ENCODE measurements at regions not wholly inside any gene's neighbourhood (a gene's known extent, or its start where the extent isn't known, plus 50 kb on each side); places are given as distances from the start of the nearest gene placed in this dataset.
"Not testable (repeated sequence)": the region's sequence is repeated elsewhere in the genome, so short reads cannot be mapped to it uniquely, and the experiment has no call there.

DNA sequence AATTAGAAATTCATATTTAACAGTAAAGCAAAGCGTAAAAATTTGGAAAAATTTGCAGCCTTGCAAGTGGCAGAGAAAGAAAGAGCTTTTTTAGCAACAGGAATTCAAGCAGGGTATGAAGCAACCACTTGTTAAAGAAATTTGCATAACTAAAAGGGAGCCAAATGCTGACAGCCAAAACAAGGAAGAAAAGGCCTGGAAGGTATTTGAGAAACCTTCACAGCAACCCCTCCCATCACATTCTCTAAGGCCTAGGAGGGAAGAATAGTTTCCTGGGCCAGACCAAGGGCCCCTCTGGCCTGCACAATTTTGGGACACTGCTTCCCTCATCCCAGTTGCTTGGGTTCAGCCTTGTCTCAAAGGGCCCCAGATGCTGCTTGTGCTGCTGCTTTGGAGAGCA is 672.4 kb upstream of the TMPRSS15 start:
- no peaks in the 10 kb centered on the region for H3K36me3 ChIP-seq (ENCODE audit: insufficient read depth, low read length)
- no peaks in the 10 kb centered on the region for H3K4me1 ChIP-seq (ENCODE audit: control insufficient read depth, insufficient read depth, low read length)
- no peaks in the 10 kb centered on the region for H3K27me3 ChIP-seq (ENCODE audit: control insufficient read depth, insufficient read depth, low read length)
- H3K9ac ChIP-seq (ENCODE audit: low read depth, low read length) = no peak overlapping the region
- no peak overlapping the region for H3K4me2 ChIP-seq (ENCODE audit: low read length)
- H3K4me3 ChIP-seq (ENCODE audit: low read length) = no peak overlapping the region
- H3K9me3 ChIP-seq (replicated peaks; ENCODE audit: low read length) = peaks cover 13% of the 10 kb centered on the region

DNA sequence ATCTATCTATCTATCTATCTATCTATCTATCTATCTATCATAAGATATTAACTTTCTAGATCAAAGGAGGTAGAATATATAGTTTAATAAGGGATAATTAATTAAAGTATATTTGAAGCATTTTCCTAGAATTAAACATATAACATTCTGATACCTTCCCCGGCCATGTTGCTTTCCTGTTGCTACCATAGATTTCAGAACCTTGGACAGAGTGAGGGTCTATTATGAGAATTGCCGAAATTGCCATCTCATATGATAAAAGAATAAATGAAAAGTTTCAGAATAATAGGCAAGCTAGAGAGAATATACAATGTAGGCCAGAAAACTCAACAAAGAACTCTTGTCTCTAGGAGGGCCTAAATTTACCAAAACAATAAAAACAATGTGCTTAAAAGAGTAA is 706.1 kb upstream of the TMPRSS15 start:
- Histone ChIP-seq H3K4me1 (ENCODE audit: control insufficient read depth, insufficient read depth, low read length) (no peaks in the 10 kb centered on the region), H3K9me3 (replicated peaks; ENCODE audit: low read length) (peaks cover 7% of the 10 kb centered on the region), H3K9ac (ENCODE audit: low read depth, low read length) (no peak overlapping the region), H3K4me2 (ENCODE audit: low read length) (no peak overlapping the region), H3K27me3 (ENCODE audit: control insufficient read depth, insufficient read depth, low read length) (no peaks in the 10 kb centered on the region), H3K4me3 (ENCODE audit: low read length) (no peak overlapping the region), H3K36me3 (ENCODE audit: insufficient read depth, low read length) (no peaks in the 10 kb centered on the region)

DNA sequence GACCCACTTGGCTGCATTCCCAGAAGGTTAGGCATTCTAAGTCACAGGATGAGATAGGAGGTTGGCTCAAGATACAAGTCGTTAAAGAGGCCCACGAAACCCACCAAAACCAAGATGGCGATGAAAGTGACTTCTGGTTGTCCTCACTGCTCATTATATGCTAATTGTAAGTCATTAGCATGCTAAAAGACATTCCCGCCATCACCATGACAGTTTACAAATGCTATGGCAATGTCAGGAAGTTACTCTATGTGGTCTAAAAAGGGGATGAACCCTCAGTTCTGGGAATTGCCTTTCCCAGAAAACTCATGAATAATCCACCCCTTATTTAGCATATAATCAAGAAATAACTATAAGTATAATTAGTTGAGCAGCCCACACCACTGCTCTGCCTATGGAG is 715.7 kb upstream of the TMPRSS15 start:
- H3K27me3 ChIP-seq (ENCODE audit: control insufficient read depth, insufficient read depth, low read length); H3K4me1 ChIP-seq (ENCODE audit: control insufficient read depth, insufficient read depth, low read length); H3K4me2 ChIP-seq (ENCODE audit: low read length); H3K36me3 ChIP-seq (ENCODE audit: insufficient read depth, low read length); H3K4me3 ChIP-seq (ENCODE audit: low read length); H3K9ac ChIP-seq (ENCODE audit: low read depth, low read length); H3K9me3 ChIP-seq (replicated peaks; ENCODE audit: low read length): not testable (repeated sequence)

DNA sequence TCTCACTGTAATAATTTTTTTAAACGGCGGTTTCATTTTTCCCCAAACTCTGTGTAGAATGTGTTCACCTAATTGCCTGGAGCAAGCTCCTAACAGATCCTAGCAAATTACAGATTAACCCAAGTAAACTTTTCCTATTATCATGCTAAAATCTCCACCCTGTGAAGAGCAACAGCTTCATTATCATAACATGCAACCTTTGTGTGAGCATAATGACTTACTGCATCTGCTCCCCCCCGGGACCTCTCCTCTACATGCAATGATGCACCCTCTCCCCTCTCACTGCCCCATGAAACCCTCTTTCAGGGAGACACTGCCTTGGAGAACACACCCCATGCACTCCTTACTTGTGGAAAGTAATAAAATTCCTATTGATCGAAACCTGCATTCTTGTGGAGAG is 717.0 kb upstream of the TMPRSS15 start:
- Histone ChIP-seq H3K4me1 (ENCODE audit: control insufficient read depth, insufficient read depth, low read length) (no peaks in the 10 kb centered on the region), H3K4me2 (ENCODE audit: low read length) (no peak overlapping the region)

DNA sequence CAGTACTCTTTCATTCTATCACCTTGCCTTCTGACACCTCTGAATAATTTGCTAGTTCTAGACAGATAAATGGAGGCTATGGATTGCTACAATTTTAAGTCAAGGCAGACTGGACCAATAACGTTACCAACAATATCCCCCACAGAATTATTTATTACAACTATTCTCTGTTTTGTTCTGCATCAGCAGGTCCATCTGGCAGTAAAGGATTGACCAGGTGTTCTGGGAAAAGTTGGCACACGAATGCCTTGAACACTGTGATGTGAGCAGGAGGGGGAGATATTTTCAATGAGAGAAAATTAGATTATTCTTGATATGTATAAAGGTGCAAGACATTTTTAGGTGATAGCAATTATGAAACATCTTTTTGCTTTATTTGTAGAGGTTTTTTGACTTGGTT is 718.8 kb upstream of the TMPRSS15 start:
- H3K9ac ChIP-seq (ENCODE audit: low read depth, low read length) = no peak overlapping the region
- no peak overlapping the region for H3K4me2 ChIP-seq (ENCODE audit: low read length)
- H3K9me3 ChIP-seq (replicated peaks; ENCODE audit: low read length) = peaks cover 2% of the 10 kb centered on the region
- no peaks in the 10 kb centered on the region for H3K27me3 ChIP-seq (ENCODE audit: control insufficient read depth, insufficient read depth, low read length)
- H3K36me3 ChIP-seq (ENCODE audit: insufficient read depth, low read length) = no peaks in the 10 kb centered on the region
- no peak overlapping the region for H3K4me3 ChIP-seq (ENCODE audit: low read length)
- no peaks in the 10 kb centered on the region for H3K4me1 ChIP-seq (ENCODE audit: control insufficient read depth, insufficient read depth, low read length)

More for the DNA sequence above, 717.0 kb upstream of the TMPRSS15 start:
- H3K4me3 ChIP-seq (ENCODE audit: low read length) = no peak overlapping the region
- no peaks in the 10 kb centered on the region for H3K36me3 ChIP-seq (ENCODE audit: insufficient read depth, low read length)
- H3K9me3 ChIP-seq (replicated peaks; ENCODE audit: low read length) = peaks cover 2% of the 10 kb centered on the region
- H3K9ac ChIP-seq (ENCODE audit: low read depth, low read length) = no peak overlapping the region
- no peaks in the 10 kb centered on the region for H3K27me3 ChIP-seq (ENCODE audit: control insufficient read depth, insufficient read depth, low read length)

- H3K27me3 ChIP-seq (ENCODE audit: control insufficient read depth, insufficient read depth, low read length) = no peaks in the 10 kb centered on the region
- peaks cover 2% of the 10 kb centered on the region for H3K9me3 ChIP-seq (replicated peaks; ENCODE audit: low read length)
- H3K9ac ChIP-seq (ENCODE audit: low read depth, low read length) = no peak overlapping the region
- H3K4me3 ChIP-seq (ENCODE audit: low read length) = no peak overlapping the region
- no peak overlapping the region for H3K4me2 ChIP-seq (ENCODE audit: low read length)
- H3K36me3 ChIP-seq (ENCODE audit: insufficient read depth, low read length) = no peaks in the 10 kb centered on the region
- no peaks in the 10 kb centered on the region for H3K4me1 ChIP-seq (ENCODE audit: control insufficient read depth, insufficient read depth, low read length)
Observed at GRCh38 chr21:19123053-19123452, 719.5 kb upstream of the TMPRSS15 start.

DNA sequence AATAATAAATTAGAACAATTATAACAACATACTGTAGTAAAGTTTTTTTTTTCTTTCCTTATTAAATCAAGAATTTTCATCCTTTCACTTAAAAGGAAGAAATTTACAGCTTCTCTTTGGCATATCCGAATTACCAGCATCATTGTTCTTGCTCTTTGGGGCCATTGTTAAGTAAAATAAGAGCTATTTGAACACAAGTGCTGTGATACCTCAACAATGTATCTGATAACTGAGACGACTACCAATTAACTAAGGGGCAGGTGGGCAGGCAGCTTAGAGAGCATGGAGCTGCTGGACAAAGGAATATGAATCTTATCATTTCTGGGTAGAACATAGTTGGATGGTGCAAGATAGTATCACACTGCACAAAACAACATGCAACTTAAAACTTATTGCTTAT is 719.9 kb upstream of the TMPRSS15 start:
- Histone ChIP-seq H3K36me3 (ENCODE audit: insufficient read depth, low read length) (no peaks in the 10 kb centered on the region), H3K4me1 (ENCODE audit: control insufficient read depth, insufficient read depth, low read length) (no peaks in the 10 kb centered on the region), H3K9me3 (replicated peaks; ENCODE audit: low read length) (peaks cover 2% of the 10 kb centered on the region), H3K4me2 (ENCODE audit: low read length) (no peak overlapping the region), H3K4me3 (ENCODE audit: low read length) (no peak overlapping the region), H3K9ac (ENCODE audit: low read depth, low read length) (no peak overlapping the region), H3K27me3 (ENCODE audit: control insufficient read depth, insufficient read depth, low read length) (no peaks in the 10 kb centered on the region)

DNA sequence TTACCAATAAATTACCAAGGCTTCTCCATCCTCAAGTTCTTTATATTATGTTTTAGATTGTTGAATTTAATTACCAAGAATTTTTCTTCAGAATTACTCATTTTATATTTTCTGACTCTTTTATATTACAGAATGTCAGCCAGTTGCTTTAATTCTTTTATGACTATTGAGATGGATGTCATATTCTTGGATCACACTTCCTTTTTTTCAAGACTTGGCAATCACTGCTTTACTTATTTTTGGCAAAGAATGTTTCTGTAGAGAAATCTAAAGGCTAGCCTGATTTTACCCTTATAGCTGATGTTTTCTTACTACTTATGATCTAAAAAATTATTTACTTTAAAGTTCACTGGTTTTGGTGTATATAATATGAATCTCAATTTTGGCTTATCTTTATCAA is 721.1 kb upstream of the TMPRSS15 start:
- H3K4me2 ChIP-seq (ENCODE audit: low read length) = no peak overlapping the region
- H3K9me3 ChIP-seq (replicated peaks; ENCODE audit: low read length) = peaks cover 2% of the 10 kb centered on the region
- no peaks in the 10 kb centered on the region for H3K27me3 ChIP-seq (ENCODE audit: control insufficient read depth, insufficient read depth, low read length)
- H3K4me1 ChIP-seq (ENCODE audit: control insufficient read depth, insufficient read depth, low read length) = no peaks in the 10 kb centered on the region
- no peak overlapping the region for H3K4me3 ChIP-seq (ENCODE audit: low read length)
- H3K36me3 ChIP-seq (ENCODE audit: insufficient read depth, low read length) = no peaks in the 10 kb centered on the region
- no peak overlapping the region for H3K9ac ChIP-seq (ENCODE audit: low read depth, low read length)

DNA sequence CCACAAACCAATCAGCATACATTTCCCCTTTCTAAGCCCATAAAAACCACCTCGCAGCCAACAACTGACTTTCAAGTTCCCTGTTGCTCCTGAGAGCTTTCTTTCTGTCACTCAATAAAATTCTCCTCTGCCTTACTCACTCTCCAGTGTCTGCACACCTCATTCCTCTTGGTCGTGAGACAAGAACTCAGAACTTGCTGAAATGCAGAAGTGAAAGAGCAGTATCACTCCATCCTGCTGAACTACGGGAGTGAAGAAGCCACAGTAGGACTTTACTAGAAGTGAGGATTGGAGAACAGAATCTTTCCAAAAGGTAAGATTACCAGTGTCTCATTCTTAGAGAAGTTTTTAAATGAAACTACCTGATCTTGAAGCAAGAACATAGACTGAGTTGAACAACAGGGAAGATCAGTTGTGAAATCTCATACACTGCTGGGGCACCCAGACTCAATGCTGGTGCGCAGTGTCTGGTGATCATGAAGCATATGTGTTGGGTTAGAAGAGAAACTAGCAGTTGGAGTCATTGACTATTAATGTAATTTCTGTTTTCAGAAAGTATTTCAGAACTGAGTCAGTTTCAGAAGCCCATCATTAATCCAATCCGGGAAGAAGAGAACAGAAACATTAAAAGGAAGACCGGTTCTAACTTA is 726.9 kb upstream of the TMPRSS15 start:
- Histone ChIP-seq H3K9me3 (replicated peaks; ENCODE audit: low read length) (no peaks in the 10 kb centered on the region), H3K4me1 (ENCODE audit: control insufficient read depth, insufficient read depth, low read length) (no peaks in the 10 kb centered on the region), H3K9ac (ENCODE audit: low read depth, low read length) (no peak overlapping the region), H3K36me3 (ENCODE audit: insufficient read depth, low read length) (no peaks in the 10 kb centered on the region), H3K4me3 (ENCODE audit: low read length) (no peak overlapping the region), H3K4me2 (ENCODE audit: low read length) (no peak overlapping the region), H3K27me3 (ENCODE audit: control insufficient read depth, insufficient read depth, low read length) (no peaks in the 10 kb centered on the region)

- H3K27me3 ChIP-seq (ENCODE audit: control insufficient read depth, insufficient read depth, low read length) = no peaks in the 10 kb centered on the region
- H3K36me3 ChIP-seq (ENCODE audit: insufficient read depth, low read length) = no peaks in the 10 kb centered on the region
- H3K4me3 ChIP-seq (ENCODE audit: low read length) = no peak overlapping the region
- H3K4me2 ChIP-seq (ENCODE audit: low read length) = no peak overlapping the region
- no peak overlapping the region for H3K9ac ChIP-seq (ENCODE audit: low read depth, low read length)
- H3K9me3 ChIP-seq (replicated peaks; ENCODE audit: low read length) = peaks cover 4% of the 10 kb centered on the region
- no peaks in the 10 kb centered on the region for H3K4me1 ChIP-seq (ENCODE audit: control insufficient read depth, insufficient read depth, low read length)
Observed at GRCh38 chr21:19141511-19141910, 737.9 kb upstream of the TMPRSS15 start.

DNA sequence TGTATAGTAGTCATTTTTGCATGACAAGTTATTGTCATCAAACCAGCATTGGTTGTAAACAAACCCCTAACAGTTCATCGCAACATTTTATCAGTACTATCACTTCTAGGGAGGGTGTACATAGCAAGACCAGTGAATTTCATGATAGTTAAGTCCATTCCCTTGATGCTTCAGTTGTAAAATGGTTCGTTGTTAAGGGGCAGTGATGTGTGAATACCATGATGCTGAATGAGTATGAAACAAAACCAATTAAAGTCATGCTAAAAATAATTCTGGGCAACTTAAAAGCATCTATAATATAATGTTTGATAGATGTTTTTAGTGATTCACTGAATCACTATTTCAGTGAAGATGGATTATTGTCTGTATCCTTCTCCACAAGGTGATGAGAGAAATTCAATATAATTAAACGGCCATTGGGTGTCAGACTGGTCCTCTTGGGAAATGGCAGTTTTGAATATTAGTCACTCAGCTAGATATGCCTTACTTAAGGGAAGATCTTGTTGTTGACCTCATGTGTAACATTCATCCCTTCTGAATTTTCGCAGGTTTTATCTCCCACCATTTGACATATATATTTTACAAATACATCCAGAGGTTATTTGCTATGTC is 742.2 kb upstream of the TMPRSS15 start:
- H3K9ac ChIP-seq (ENCODE audit: low read depth, low read length) = no peak overlapping the region
- H3K4me3 ChIP-seq (ENCODE audit: low read length) = no peak overlapping the region
- no peaks in the 10 kb centered on the region for H3K36me3 ChIP-seq (ENCODE audit: insufficient read depth, low read length)
- H3K9me3 ChIP-seq (replicated peaks; ENCODE audit: low read length) = peaks cover 4% of the 10 kb centered on the region
- no peaks in the 10 kb centered on the region for H3K27me3 ChIP-seq (ENCODE audit: control insufficient read depth, insufficient read depth, low read length)
- H3K4me1 ChIP-seq (ENCODE audit: control insufficient read depth, insufficient read depth, low read length) = no peaks in the 10 kb centered on the region
- no peak overlapping the region for H3K4me2 ChIP-seq (ENCODE audit: low read length)

DNA sequence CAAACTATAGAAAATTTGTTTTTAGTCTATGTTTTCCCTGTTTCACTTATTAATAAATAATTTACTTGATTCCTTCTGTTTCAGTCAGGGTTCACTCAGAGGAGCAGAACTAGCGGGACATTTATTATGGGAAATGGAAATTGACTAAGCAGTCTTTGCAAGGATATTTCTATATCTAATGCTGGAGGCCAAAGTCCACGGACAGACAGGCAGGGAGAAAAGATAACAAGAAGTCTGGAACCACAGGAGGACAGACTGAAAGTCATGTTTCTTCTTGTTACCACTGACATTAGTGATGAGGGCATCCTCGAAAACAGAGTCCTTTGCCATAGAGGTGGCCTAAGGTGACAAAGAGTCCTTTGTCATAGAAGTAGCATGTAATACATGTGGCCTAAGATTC is 744.5 kb upstream of the TMPRSS15 start:
- Histone ChIP-seq H3K27me3 (ENCODE audit: control insufficient read depth, insufficient read depth, low read length) (no peaks in the 10 kb centered on the region), H3K9me3 (replicated peaks; ENCODE audit: low read length) (peaks cover 4% of the 10 kb centered on the region), H3K4me3 (ENCODE audit: low read length) (no peak overlapping the region), H3K4me2 (ENCODE audit: low read length) (no peak overlapping the region), H3K9ac (ENCODE audit: low read depth, low read length) (no peak overlapping the region), H3K36me3 (ENCODE audit: insufficient read depth, low read length) (no peaks in the 10 kb centered on the region), H3K4me1 (ENCODE audit: control insufficient read depth, insufficient read depth, low read length) (no peaks in the 10 kb centered on the region)

Data from skeletal muscle satellite cell (primary cell).